SK-N-SH treated with all-trans-retinoic acid at 6 μM for 48 hours (cell line): ENCODE measurements at regions not wholly inside any gene's neighbourhood (a gene's known extent, or its start where the extent isn't known, plus 50 kb on each side); places are given as distances from the start of the nearest gene placed in this dataset.

Experiments
- ATAC-seq: fragments of 200-7000 bp; cut with Tn5 transposase; 3 replicates; pipeline ENCODE4 v1.9.1; 2020; ENCODE audit warnings: mild to moderate bottlenecking, moderate library complexity
- BACH2 ChIP-seq: fragments of 250-450 bp; sonication (Bioruptor Pico); IDR thresholded peaks from 2 replicates; pipeline ENCODE4 v1.9.0; 2021; ENCODE audit warnings: mild to moderate bottlenecking, borderline replicate concordance
- CSDC2 ChIP-seq: fragments of 250-450 bp; sonication (Bioruptor Pico); IDR thresholded peaks from 2 replicates; pipeline ENCODE4 v1.5.0; 2020; ENCODE audit warnings: mild to moderate bottlenecking, moderate library complexity
- ESRRG ChIP-seq: fragments of 250-450 bp; sonication (Bioruptor Pico); IDR thresholded peaks from 2 replicates; pipeline ENCODE4 v1.6.1; 2021; ENCODE audit warnings: mild to moderate bottlenecking
- ISL1 ChIP-seq: fragments of 250-450 bp; sonication (Bioruptor Pico); IDR thresholded peaks from 2 replicates; pipeline ENCODE4 v2.1.2; 2022; ENCODE audit warnings: mild to moderate bottlenecking, moderate library complexity
- OSR1 ChIP-seq: fragments of 250-450 bp; sonication (Bioruptor Pico); IDR thresholded peaks from 2 replicates; pipeline ENCODE4 v1.8.0; 2022; ENCODE audit warnings: moderate library complexity, mild to moderate bottlenecking, inconsistent platforms
- PPARA ChIP-seq: fragments of 250-450 bp; sonication (Bioruptor Pico); IDR thresholded peaks from 2 replicates; pipeline ENCODE4 v1.5.0; 2020; ENCODE audit warnings: mild to moderate bottlenecking, borderline replicate concordance
- RARB ChIP-seq: fragments of 250-450 bp; sonication (Bioruptor Pico); IDR thresholded peaks from 2 replicates; pipeline ENCODE4 v1.8.0; 2021; ENCODE audit warnings: mild to moderate bottlenecking, moderate library complexity
- SNAI2 ChIP-seq: fragments of 250-450 bp; sonication (Bioruptor Pico); IDR thresholded peaks from 2 replicates; pipeline ENCODE4 v1.5.0; 2020; ENCODE audit warnings: mild to moderate bottlenecking, moderate library complexity
- TCF4 ChIP-seq: fragments of 250-450 bp; sonication (Bioruptor Pico); IDR thresholded peaks from 2 replicates; pipeline ENCODE4 v1.8.0; 2021; ENCODE audit warnings: mild to moderate bottlenecking, moderate library complexity, borderline replicate concordance
- TOX ChIP-seq: fragments of 250-450 bp; sonication (Bioruptor Pico); IDR thresholded peaks from 2 replicates; pipeline ENCODE4 v1.8.0; 2021; ENCODE audit warnings: mild to moderate bottlenecking, moderate library complexity, borderline replicate concordance
- ZC3H10 ChIP-seq: fragments of 250-450 bp; sonication (Bioruptor Pico); IDR thresholded peaks from 2 replicates; pipeline ENCODE4 v1.5.1; 2021; ENCODE audit warnings: mild to moderate bottlenecking, moderate library complexity
- ZFP3 ChIP-seq: fragments of 250-450 bp; sonication (Bioruptor Pico); IDR thresholded peaks from 2 replicates; pipeline ENCODE4 v1.5.0; 2020; ENCODE audit warnings: mild to moderate bottlenecking, moderate library complexity
- ZFP30 ChIP-seq: fragments of 450-650 bp; formaldehyde crosslinking; IDR thresholded peaks from 2 replicates; pipeline ENCODE4 v1.5.0; 2022; ENCODE audit warnings: mild to moderate bottlenecking, moderate library complexity
- ZNF70 ChIP-seq: fragments of 450-650 bp; formaldehyde crosslinking; IDR thresholded peaks from 2 replicates; pipeline ENCODE4 v1.5.0; 2020; ENCODE audit warnings: mild to moderate bottlenecking, moderate library complexity
- TF ChIP-seq, protein P1 (sequence below): fragments of 250-450 bp; sonication (Bioruptor Pico); IDR thresholded peaks from 2 replicates; pipeline ENCODE4 v1.8.0; 2021; ENCODE audit warnings: low read depth, mild to moderate bottlenecking, moderate library complexity, borderline replicate concordance
- TF ChIP-seq, protein P2 (sequence below): fragments of 250-450 bp; sonication (Bioruptor Pico); IDR thresholded peaks from 2 replicates; pipeline ENCODE4 v1.8.0; 2020; ENCODE audit warnings: mild to moderate bottlenecking, moderate library complexity, borderline replicate concordance
- TF ChIP-seq, protein P3 (sequence below): fragments of 250-450 bp; sonication (Bioruptor Pico); IDR thresholded peaks from 2 replicates; pipeline ENCODE4 v1.5.1; 2021; ENCODE audit warnings: mild to moderate bottlenecking, moderate library complexity
- TF ChIP-seq, protein P4 (sequence below): fragments of 250-450 bp; sonication (Bioruptor Pico); IDR thresholded peaks from 2 replicates; pipeline ENCODE4 v1.5.1; 2020; ENCODE audit warnings: low read depth, mild to moderate bottlenecking, moderate library complexity

DNA sequence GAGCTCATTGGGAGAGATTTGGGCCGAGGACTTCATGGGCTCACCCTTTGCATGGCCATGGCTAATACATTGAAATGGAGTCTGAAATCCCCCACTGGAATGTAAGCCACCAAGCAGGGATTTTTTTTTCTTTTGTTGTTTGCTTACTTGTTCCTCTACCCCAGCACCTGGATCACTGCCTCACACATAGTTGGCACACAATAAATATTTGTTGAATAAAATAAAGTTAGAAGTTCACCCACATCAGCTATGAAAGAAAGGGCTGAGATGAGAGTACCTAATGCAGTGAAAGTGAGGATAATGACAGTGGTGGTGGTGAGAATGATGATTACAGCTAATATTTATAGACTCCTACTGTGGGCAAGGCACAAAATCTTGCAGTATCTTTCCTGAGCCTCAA lies 98.1 kb upstream of the ANXA1 start:
- ATAC-seq = no peak
- TF ChIP-seq, protein P1, sequence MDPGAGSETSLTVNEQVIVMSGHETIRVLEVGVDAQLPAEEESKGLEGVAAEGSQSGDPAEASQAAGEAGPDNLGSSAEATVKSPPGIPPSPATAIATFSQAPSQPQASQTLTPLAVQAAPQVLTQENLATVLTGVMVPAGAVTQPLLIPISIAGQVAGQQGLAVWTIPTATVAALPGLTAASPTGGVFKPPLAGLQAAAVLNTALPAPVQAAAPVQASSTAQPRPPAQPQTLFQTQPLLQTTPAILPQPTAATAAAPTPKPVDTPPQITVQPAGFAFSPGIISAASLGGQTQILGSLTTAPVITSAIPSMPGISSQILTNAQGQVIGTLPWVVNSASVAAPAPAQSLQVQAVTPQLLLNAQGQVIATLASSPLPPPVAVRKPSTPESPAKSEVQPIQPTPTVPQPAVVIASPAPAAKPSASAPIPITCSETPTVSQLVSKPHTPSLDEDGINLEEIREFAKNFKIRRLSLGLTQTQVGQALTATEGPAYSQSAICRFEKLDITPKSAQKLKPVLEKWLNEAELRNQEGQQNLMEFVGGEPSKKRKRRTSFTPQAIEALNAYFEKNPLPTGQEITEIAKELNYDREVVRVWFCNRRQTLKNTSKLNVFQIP (CRISPR knock-in tag) = no peak
- TF ChIP-seq, protein P2, sequence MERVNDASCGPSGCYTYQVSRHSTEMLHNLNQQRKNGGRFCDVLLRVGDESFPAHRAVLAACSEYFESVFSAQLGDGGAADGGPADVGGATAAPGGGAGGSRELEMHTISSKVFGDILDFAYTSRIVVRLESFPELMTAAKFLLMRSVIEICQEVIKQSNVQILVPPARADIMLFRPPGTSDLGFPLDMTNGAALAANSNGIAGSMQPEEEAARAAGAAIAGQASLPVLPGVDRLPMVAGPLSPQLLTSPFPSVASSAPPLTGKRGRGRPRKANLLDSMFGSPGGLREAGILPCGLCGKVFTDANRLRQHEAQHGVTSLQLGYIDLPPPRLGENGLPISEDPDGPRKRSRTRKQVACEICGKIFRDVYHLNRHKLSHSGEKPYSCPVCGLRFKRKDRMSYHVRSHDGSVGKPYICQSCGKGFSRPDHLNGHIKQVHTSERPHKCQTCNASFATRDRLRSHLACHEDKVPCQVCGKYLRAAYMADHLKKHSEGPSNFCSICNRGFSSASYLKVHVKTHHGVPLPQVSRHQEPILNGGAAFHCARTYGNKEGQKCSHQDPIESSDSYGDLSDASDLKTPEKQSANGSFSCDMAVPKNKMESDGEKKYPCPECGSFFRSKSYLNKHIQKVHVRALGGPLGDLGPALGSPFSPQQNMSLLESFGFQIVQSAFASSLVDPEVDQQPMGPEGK (CRISPR knock-in tag) = no peak
- TF ChIP-seq ESRRG (CRISPR knock-in tag) = no peak
- TF ChIP-seq, protein P3, sequence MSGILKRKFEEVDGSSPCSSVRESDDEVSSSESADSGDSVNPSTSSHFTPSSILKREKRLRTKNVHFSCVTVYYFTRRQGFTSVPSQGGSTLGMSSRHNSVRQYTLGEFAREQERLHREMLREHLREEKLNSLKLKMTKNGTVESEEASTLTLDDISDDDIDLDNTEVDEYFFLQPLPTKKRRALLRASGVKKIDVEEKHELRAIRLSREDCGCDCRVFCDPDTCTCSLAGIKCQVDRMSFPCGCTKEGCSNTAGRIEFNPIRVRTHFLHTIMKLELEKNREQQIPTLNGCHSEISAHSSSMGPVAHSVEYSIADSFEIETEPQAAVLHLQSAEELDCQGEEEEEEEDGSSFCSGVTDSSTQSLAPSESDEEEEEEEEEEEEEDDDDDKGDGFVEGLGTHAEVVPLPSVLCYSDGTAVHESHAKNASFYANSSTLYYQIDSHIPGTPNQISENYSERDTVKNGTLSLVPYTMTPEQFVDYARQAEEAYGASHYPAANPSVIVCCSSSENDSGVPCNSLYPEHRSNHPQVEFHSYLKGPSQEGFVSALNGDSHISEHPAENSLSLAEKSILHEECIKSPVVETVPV (CRISPR knock-in tag) = no peak
- TF ChIP-seq, protein P4, sequence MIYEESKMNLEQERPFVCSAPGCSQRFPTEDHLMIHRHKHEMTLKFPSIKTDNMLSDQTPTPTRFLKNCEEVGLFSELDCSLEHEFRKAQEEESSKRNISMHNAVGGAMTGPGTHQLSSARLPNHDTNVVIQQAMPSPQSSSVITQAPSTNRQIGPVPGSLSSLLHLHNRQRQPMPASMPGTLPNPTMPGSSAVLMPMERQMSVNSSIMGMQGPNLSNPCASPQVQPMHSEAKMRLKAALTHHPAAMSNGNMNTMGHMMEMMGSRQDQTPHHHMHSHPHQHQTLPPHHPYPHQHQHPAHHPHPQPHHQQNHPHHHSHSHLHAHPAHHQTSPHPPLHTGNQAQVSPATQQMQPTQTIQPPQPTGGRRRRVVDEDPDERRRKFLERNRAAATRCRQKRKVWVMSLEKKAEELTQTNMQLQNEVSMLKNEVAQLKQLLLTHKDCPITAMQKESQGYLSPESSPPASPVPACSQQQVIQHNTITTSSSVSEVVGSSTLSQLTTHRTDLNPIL (CRISPR knock-in tag) = no peak
- TF ChIP-seq ISL1 (CRISPR knock-in tag) = no peak

DNA sequence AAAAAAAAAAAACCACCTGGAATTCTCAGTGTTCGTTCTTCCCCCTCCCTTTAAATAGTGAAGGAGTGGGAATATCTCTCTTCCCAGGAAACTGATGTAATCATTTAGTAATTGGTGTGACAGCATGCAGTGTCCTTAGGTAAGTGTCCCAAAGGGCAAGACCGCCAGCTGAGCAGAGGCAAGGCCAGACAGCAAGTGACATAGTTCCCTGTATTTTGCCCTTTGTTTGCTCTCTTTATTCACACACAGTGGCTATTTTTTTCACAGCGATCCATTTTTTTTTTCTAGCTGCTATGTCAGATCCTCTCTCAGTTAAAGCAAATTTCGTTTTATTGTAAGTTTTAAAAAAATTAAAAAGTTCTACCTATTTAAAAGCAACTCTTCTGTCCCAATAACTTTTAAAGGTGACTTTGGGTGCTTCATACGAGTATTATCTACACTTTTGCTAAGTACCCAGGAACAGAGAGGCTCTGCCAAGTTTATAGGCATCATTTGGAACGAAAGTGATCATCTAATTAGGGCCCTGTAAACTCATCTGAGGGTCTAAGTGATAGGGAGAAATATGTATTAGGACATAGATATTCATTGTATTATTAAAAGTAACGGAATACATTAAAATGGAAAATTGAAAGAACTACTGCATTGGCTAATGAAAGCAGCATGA lies 98.2 kb upstream of the ALDH1A1 start:
- ATAC-seq = no peak
- no peak for TF ChIP-seq CSDC2 (CRISPR knock-in tag)
- TF ChIP-seq, protein P1 (CRISPR knock-in tag) = no peak
- no peak for TF ChIP-seq SNAI2 (CRISPR knock-in tag)
- no peak for TF ChIP-seq PPARA
- TF ChIP-seq, protein P4 (CRISPR knock-in tag) = no peak
- no peak for TF ChIP-seq TCF4 (CRISPR knock-in tag)
- TF ChIP-seq ISL1 (CRISPR knock-in tag) = no peak
- no peak for TF ChIP-seq OSR1 (CRISPR knock-in tag)
- no peak for TF ChIP-seq ZNF70 (CRISPR knock-in tag)
- TF ChIP-seq TOX (CRISPR knock-in tag) = no peak
- TF ChIP-seq ZC3H10 = no peak
- no peak for TF ChIP-seq ZFP3
- no peak for TF ChIP-seq RARB (CRISPR knock-in tag)
- no peak for TF ChIP-seq ESRRG (CRISPR knock-in tag)
- TF ChIP-seq, protein P2 (CRISPR knock-in tag) = no peak
- TF ChIP-seq ZFP30 (CRISPR knock-in tag) = no peak
- TF ChIP-seq BACH2 (CRISPR knock-in tag) = no peak
- TF ChIP-seq, protein P3 (CRISPR knock-in tag) = no peak
